Stomach smooth muscle (tissue), 2 donors: ENCODE measurements at regions not wholly inside any gene's neighbourhood (a gene's known extent, or its start where the extent isn't known, plus 50 kb on each side); places are given as distances from the start of the nearest gene placed in this dataset.
A peak's percentile ranks its signal among the peaks of the same experiment; 100 is the strongest.

Experiments
- H3K27ac ChIP-seq: one replicate; pipeline ENCODE4 v1.7.0; 2013; ENCODE audit warnings: mild to moderate bottlenecking, low read length, inconsistent platforms
- H3K27me3 ChIP-seq, 2 donors: one replicate each; pipeline ENCODE4 v1.7.0; 2013; ENCODE audit warnings: low read length in 2 of 2; ENCODE audit not compliant: insufficient read depth in 2 of 2, control insufficient read depth in 1 of 2
- H3K36me3 ChIP-seq, 2 donors: one replicate each; pipeline ENCODE4 v1.7.0; 2013; ENCODE audit warnings: low read length in 2 of 2; ENCODE audit not compliant: control insufficient read depth in 2 of 2, insufficient read depth in 2 of 2
- H3K4me1 ChIP-seq: one replicate; pipeline ENCODE4 v1.7.0; 2013; ENCODE audit warnings: low read length; ENCODE audit not compliant: control insufficient read depth, insufficient read depth
- H3K4me3 ChIP-seq, 2 donors: one replicate each; pipeline ENCODE4 v1.7.0; 2013; ENCODE audit warnings: low read length in 2 of 2
- H3K9ac ChIP-seq, 2 donors: one replicate each; pipeline ENCODE4 v1.7.0; 2013; ENCODE audit warnings: low read length in 2 of 2, mild to moderate bottlenecking in 1 of 2
- H3K9me3 ChIP-seq, 2 donors: one replicate each; pipeline ENCODE4 v1.7.0; 2013; ENCODE audit warnings: low read length in 2 of 2; ENCODE audit not compliant: control insufficient read depth in 2 of 2
- donor health status: healthy.
- donor health status: Pancreatic carcinoma.

DNA sequence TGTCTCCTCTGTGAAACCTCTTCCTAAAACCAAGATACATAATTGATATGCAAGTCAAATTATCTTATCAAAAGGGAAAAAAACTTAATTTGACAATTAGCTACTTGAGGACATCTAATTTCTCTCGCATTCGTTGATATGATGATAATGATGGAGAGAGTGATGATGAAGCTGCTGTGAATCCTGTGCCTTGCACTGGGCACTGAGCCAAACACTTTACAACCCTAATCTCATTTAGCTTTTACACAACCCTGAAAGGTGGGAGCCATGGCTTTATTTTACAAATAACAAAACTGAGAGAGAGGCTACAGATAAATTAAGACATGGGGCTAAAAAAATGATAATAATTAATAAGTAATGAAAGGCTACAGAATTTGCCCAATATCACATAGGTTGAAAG lies 176.0 kb downstream of the NOC3L start:
- Histone ChIP-seq H3K4me1 (no peaks in the 10 kb centered on the region), H3K9me3 (no peaks in the 10 kb centered on the region), H3K9ac (no peak overlapping the region), H3K36me3 (no peaks in the 10 kb centered on the region), H3K4me3 (no peak overlapping the region), H3K27ac (no peak overlapping the region), H3K27me3 (no peaks in the 10 kb centered on the region)

DNA sequence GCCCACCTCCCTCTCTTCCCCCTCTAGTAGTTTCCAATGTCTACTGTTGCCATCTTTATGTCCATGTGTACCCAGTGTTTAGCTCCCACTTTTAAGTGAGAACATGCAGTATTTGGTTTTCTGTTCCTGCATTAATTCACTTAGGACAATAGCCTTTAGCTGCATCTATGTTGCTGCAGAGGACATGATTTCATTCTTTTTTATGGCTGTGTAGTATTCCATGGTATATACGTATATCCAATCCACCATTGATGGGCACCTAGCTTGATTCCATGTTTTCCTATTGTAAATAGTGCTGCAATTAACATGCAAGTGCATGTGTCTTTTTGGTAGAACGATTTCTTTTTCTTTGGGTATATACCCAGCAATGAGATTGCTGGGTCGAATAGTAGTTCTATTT lies 170.4 kb downstream of the NOC3L start:
- Histone ChIP-seq H3K4me1 (peaks cover 2% of the 10 kb centered on the region), H3K27ac (no peak overlapping the region), H3K4me3 (no peak overlapping the region), H3K27me3 (no peaks in the 10 kb centered on the region), H3K36me3 (no peaks in the 10 kb centered on the region), H3K9ac (no peak overlapping the region), H3K9me3 (no peaks in the 10 kb centered on the region)

DNA sequence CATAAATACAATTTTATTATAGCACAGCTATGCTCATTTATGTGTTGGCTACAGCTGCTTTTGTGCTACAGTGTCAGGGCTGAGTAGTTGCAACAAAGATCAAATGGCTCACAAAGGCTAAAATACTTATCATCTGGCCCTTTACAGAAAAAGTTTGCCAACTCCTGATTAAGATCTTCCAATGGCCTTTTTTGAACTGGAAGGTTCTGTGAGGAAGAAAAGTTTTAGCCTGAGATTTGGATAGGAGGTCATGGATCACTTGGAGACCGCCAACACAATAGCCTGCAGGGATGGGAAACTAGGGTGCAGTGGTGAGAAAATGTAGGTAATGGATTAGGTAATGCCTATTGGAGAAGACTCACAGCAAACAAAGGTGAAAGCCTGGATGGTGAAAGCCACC lies 169.8 kb downstream of the NOC3L start:
- Histone ChIP-seq H3K27ac (no peak overlapping the region), H3K4me3 (peak overlapping the region in 1 of 2 donors; percentile 30), H3K27me3 (no peaks in the 10 kb centered on the region), H3K36me3 (no peaks in the 10 kb centered on the region), H3K9ac (no peak overlapping the region), H3K9me3 (no peaks in the 10 kb centered on the region), H3K4me1 (peaks cover 2% of the 10 kb centered on the region)

DNA sequence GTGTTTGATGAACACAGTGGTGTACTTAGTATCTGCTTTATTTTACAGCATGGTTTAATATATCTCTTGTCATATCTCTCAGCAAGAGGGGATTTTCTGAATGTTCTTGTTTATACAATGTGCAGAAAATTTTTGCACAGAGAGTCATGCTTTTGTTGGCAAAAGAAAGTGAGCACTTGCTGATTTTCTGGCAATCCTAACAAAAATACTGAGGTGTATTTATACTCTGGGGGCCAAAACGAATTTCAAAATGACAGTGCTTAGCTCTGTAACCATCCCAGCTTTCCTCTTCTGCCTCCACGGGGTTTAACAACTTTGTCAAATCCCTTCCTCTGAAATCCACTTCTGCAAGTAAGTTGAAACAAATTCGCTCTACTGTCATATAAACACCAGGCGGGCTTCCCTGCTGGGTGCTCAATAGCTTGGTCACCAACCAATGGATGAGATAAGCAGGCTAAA lies 169.2 kb downstream of the NOC3L start:
- Histone ChIP-seq H3K9me3 (no peaks in the 10 kb centered on the region), H3K4me1 (peaks cover 2% of the 10 kb centered on the region), H3K27ac (no peak overlapping the region), H3K9ac (no peak overlapping the region), H3K36me3 (no peaks in the 10 kb centered on the region), H3K27me3 (no peaks in the 10 kb centered on the region), H3K4me3 (no peak overlapping the region)

DNA sequence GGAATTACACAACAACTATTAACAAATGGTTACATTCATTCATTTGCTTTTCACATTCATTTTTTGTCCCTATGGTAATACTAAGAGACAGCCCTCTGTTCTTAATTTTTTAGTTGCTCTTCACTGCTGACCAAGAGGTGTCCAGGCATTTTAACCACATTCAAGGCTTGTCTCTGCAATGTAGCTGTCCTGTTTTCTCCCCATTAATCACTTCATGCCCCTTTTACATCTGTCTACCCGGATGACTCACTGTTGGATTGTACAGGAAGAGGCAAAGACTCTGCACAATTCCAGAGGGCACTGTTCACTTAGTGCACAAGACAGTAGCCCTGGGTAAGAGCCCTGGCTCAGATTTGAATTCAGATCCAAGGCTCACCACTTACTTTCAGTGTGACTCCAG lies 168.5 kb downstream of the NOC3L start:
- Histone ChIP-seq H3K27ac (no peak overlapping the region), H3K36me3 (no peaks in the 10 kb centered on the region), H3K9me3 (no peaks in the 10 kb centered on the region), H3K27me3 (no peaks in the 10 kb centered on the region), H3K4me3 (no peak overlapping the region), H3K4me1 (peaks cover 2% of the 10 kb centered on the region), H3K9ac (no peak overlapping the region)

DNA sequence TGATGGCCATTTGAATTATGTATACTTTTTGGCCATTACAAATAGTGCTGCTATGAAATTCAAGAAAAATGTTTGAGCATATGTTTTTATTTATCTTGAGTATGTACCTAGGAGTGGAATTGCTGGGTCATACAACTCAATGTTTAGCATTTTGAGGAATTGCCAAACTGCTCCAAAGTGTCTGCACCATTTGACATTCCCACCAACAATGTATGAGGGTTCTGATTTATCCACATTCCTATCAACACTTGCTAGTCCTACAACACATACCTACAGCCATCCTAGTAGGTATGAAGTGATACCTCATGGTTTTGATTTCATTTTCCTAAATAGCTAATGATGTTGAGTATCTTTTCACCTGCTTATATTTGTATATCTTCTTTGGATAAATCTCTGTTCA lies 165.5 kb downstream of the NOC3L start:
- Histone ChIP-seq H3K9me3 (no peaks in the 10 kb centered on the region), H3K9ac (no peak overlapping the region), H3K36me3 (no peaks in the 10 kb centered on the region), H3K4me3 (no peak overlapping the region), H3K27me3 (no peaks in the 10 kb centered on the region), H3K27ac (no peak overlapping the region), H3K4me1 (peaks cover 2% of the 10 kb centered on the region)

DNA sequence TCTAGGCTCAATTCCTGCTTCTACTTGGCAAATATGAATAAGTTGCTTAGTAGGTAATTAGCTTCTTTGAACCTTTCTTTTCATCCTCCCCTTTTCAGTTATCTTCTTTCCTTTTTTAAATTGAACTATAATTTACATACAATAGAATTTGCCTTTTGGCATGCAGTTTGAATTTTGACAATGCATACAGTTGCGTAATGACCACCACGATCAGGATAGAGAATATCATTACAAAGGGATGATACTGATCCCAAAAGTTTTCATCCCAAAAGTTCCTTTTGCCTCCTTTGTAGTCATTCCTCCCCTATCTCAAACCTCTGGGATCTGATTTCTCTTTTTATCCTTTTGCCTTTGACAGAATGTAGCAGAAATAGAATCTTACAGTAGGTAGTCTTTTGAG lies 164.4 kb downstream of the NOC3L start:
- Histone ChIP-seq H3K4me3 (no peak overlapping the region), H3K36me3 (no peaks in the 10 kb centered on the region), H3K9me3 (no peaks in the 10 kb centered on the region), H3K27ac (no peak overlapping the region), H3K4me1 (peaks cover 7% of the 10 kb centered on the region), H3K27me3 (no peaks in the 10 kb centered on the region), H3K9ac (no peak overlapping the region)

DNA sequence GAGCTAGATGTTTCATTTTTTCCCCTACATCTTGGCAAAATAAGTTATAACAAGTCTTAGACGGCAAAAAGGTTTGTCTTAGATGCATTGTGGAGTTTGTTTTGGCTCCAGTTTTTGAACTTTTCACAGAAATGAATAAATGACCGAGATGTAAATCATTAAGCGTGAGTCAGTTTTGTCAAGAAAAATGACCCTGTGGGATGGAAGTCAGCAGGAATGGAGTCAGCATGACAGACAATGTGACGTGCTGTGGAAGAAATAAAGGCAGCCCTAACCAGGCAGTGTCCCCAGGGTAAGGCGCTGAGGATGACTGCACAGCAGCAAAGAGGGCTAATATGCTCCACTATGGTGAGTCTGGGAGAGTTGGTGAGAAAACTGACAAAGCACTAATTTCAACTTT lies 163.2 kb downstream of the NOC3L start:
- Histone ChIP-seq H3K4me1 (peaks cover 4% of the 10 kb centered on the region), H3K27ac (no peak overlapping the region), H3K27me3 (no peaks in the 10 kb centered on the region), H3K36me3 (no peaks in the 10 kb centered on the region), H3K9me3 (no peaks in the 10 kb centered on the region), H3K9ac (no peak overlapping the region), H3K4me3 (no peak overlapping the region)

DNA sequence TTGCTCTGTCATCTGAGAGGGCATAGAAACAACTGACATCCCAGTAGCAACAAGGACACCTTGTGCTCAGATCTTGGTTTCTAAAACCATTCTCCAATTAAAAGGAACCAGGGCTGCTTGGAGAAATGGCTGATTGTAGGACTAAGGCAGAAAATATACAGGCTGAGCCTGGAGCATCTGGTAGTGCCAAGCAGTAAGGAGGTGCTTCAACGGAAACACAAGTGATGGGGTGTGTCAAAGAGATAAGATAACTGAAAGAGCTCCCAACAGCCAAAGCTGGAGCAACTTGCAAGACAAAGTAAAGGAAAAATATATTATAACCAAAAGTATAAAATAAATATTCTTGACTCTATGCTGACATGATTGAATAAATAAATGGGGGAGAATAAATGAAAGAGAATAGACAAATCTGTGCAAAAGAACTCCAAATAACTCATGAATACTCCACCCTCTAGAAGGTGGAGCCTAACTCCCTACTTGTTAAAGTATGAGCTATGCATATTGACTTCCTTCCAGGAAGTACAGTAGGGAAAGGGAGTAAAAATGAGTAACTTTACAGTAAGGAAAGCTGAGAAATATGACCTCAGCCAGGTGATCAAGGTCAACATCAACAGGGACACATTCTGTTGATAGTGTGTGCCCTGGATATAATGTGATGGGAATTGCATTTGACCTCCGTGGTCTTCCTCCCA lies 162.4 kb downstream of the NOC3L start:
- Histone ChIP-seq H3K9ac (no peak overlapping the region), H3K9me3 (no peaks in the 10 kb centered on the region), H3K4me3 (no peak overlapping the region), H3K4me1 (peaks cover 8% of the 10 kb centered on the region), H3K36me3 (no peaks in the 10 kb centered on the region), H3K27ac (no peak overlapping the region), H3K27me3 (no peaks in the 10 kb centered on the region)

DNA sequence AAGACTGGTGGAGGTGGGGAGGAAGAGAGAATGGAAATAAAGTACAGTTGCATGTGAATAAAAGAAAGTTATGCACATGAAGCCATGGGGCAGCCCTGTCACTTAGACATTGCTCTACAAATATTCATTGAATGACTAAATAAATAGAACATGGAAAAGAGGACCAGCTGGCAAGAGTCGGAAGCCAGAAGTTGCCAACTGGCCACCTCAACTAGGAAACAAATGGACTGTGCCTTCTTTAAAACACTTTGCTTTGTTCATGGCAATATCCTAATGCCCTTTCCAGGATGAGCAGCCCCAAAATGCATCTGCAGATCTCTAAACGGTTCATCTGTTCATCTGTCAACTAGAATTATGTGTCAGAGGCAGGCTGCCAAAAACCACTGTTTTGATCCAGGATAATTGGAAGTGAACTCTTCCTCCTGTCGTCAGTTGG lies 157.3 kb downstream of the NOC3L start:
- Histone ChIP-seq H3K9ac (no peak overlapping the region), H3K36me3 (no peaks in the 10 kb centered on the region), H3K27ac (no peak overlapping the region), H3K27me3 (no peaks in the 10 kb centered on the region), H3K4me3 (no peak overlapping the region), H3K4me1 (peaks cover 15% of the 10 kb centered on the region), H3K9me3 (no peaks in the 10 kb centered on the region)

DNA sequence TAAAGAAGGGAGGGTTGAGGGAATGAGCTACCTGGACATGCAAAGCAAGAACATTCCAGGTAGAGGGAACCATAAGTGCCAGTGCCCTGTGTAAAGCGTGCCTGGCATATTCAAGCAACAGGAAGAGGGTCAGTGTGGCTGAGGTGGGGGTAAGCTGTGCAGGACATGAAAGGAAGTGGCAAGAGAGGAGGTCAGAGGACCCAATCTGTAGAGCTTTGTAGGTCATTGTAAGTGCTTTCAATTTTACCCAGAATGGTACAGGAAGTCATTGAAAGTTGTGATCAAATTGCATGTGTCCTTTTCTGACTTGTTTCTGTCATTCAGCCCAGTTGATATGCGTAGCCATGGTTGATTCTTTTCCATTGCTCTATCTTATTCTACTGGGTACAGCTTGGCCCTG lies 156.6 kb downstream of the NOC3L start:
- Histone ChIP-seq H3K27me3 (no peaks in the 10 kb centered on the region), H3K9ac (no peak overlapping the region), H3K4me1 (peaks cover 22% of the 10 kb centered on the region), H3K4me3 (no peak overlapping the region), H3K9me3 (no peaks in the 10 kb centered on the region), H3K27ac (peak overlapping the region; percentile 8), H3K36me3 (no peaks in the 10 kb centered on the region)
